GM21526 (cell line): ENCODE measurements at regions not wholly inside any gene's neighbourhood (a gene's known extent, or its start where the extent isn't known, plus 50 kb on each side); places are given as distances from the start of the nearest gene placed in this dataset.
"Not testable (repeated sequence)": the region's sequence is repeated elsewhere in the genome, so short reads cannot be mapped to it uniquely, and the experiment has no call there.

Experiments used
- ATAC-seq: cut with Tn5 transposase; IDR thresholded peaks from one replicate; pipeline ENCODE4 v1.9.1; 2021; ENCODE audit warnings: moderate library complexity; ENCODE audit not compliant: unreplicated experiment, low FRiP score

DNA sequence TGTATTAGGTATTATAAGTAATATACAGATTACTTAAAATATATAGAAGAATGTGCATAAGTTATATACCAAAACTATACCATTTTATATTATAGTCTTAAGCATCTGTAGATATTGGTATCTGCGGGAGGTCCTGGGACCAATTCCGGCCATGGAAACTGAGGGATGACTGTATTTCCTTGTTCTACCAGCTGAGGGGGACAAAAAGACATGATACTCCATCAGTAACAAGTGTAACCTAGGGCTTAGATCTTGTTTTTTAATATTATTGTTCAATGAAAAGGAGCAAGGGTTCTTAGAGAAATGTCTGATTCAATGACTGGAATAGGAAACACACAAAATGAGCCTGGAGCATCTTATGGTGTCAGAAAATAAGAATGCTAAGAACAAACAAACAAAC, 752.5 kb downstream of the CCSER2 start:
- ATAC-seq: no peak

- ATAC-seq: no peak
These were observed 770.6 kb downstream of the CCSER2 start for GRCh38 chr10:85098835-85099521.

- no peak for ATAC-seq
These were observed 772.1 kb downstream of the CCSER2 start for GRCh38 chr10:85100495-85100894.

DNA sequence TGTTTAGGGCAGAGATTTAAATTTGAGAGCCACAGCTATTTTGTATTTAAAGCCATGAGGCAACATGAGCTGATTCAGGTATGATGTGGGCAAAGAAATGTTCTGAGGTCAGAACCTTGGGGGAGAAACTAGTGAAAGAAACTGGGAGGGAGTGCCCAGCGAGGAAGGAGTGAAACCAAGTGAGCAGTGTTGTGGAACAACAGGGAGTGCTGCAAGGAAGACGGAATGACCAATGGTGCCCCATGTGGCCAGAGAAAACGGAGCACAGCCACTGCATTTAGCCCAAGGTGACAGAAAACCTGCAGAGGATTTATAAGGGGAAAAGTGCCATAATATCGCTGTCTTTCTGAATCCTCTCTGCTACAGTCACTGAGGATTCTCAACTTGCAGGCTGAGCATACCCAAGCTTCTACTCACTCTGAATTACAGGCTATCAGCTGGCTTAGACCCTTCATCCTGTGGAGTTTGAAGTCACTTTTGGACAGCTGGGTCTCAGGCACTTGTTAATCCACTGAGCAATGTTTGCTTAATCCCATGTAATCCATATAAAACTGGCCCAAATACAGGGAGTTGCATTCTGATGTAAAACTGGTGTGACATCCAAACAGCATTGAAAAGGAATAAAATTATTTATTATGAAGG, 777.3 kb downstream of the CCSER2 start:
- ATAC-seq: no peak

GRCh38 chr10:85111271-85111670, 782.9 kb downstream of the CCSER2 start:
- ATAC-seq: no peak

DNA sequence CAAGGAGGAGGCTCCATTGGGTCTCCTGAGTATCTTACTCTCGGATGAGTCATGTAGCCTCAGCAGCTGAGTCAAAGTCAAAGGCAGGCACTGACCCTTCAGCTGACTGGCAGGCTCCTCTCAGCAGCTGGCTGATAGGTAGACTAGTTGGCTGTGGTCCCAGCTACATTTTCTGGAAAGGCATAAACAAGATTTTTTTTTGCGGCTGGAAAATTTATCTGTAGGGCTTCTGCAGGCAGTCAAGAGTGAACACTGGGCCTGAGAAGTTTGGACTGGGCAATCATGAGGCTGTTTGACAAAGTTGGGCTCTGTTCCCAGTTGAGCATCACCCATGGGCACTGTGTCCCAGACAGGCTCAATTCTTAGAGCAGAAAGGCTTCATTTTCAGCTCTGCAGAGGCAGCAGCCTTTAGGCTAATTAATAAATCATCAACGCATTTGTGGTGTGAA, 796.2 kb downstream of the CCSER2 start:
- no peak for ATAC-seq

DNA sequence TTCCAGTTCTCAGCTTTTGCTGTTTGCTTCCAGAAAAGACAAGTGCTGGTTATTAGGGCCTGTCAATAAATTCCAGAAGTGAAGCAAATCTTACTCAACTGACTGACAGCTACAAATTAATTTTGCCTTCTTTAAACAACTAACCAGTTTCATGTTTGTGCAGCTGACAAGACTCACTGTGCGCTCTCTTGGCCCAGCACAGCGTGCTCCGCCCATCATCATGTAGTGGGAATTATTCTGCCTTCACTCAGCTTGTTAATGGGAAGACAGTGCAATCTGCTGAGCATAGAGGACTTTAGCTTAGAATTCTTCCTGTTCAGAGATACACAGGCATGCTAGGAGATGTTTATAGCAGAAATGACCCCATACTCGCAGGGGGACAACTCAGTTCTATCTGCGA, 808.9 kb downstream of the CCSER2 start:
- ATAC-seq: no peak

DNA sequence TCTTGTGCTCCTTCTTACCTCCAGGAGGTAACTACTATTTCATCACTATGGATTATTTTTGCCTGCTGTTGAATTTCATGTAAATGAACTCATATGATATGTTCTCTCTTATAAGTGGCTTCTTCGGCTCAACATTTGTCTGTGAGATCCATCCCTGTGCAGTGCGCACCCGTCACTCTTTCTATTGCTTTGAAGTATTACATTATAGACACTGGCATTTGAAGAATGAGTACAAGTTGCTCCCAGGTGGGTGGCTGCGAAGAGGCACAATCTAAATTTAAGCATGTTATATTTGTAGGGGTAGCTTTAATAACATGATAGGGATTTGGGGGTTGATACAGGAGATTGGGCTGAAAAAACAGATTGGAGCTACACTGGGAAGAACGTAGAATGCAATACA, 809.7 kb downstream of the CCSER2 start:
- ATAC-seq: no peak

DNA sequence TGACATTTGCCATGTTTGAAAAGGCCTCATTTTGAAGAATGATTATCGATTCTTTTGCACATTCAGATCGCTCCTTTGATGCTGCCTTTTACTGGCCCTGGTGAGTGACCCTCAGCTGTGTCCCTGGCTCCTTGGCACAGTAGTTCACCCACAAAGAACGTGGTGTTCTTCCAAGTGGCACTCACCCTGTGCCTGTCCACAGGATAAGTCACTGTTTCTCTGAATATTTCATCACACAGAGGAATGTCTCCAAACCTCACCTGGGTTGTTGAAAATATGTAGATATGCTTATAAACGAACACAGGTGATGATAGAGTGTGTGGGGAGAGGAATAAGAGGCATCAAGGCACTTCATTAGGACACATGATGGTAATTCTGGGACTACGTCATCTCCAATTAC, 810.7 kb downstream of the CCSER2 start:
- ATAC-seq: no peak

DNA sequence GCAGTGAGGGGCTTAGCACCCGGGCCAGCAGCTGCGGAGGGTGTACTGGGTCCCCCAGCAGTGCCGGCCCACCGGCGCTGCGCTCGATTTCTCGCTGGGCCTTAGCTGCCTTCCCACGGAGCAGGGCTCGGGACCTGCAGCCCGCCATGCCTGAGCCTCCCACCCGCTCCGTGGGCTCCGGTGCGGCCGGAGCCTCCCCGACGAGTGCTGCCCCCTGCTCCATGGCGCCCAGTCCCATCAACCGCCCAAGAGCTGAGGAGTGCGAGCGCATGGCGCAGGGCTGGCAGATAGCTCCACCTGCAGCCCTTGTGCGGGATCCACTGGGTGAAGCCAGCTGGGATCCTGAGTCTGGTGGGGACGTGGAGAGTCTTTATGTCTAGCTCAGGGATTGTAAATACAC, 813.1 kb downstream of the CCSER2 start:
- not testable (repeated sequence) for ATAC-seq

- no peak for ATAC-seq
These were observed 817.6 kb downstream of the CCSER2 start for GRCh38 chr10:85145966-85146365.

- ATAC-seq: no peak
These were observed 819.2 kb downstream of the CCSER2 start for GRCh38 chr10:85147346-85148250.

DNA sequence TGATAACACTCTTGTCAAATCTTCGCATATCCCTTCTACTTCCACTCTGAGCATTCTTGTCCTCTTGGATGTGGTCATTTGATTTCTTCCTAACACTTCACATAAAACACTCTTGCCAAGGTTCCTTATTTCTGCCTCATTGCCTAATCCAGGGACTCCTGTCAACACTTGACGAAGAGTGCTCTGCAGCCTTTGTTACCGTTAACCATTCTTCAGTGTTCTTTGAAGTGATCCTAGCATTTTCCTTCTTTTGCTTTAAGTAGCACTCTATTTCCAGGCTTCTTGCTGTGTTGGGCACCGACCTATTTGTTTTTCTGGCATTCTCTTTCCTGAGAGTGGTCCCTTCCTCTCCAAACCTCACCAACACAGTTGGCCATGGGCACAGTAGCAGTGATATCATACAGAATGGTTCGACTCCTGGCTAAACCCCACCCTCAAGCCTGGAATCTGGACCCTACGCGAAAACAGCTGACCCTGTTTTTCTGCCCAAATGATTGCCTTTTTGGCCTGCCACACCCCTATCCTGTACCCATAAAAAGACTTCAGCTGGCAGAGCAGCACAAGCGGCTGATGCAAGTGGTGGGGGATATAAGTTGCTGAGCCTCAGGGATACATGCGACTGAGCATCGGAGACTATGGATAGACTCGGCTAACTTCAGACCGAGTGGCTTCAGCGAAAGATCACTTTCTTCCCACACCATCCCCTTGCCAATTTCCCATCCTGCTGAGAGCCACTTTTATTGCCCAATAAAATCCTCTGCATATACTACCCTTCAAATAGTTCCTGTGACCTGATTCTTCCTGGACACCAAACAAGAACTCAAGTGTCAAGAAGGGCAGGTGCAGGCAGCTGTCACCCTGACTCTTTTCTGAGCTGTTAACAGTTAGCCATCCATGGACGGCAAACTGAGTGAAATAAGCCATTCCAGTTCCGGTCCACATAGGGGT, 820.6 kb downstream of the CCSER2 start:
- no peak for ATAC-seq

DNA sequence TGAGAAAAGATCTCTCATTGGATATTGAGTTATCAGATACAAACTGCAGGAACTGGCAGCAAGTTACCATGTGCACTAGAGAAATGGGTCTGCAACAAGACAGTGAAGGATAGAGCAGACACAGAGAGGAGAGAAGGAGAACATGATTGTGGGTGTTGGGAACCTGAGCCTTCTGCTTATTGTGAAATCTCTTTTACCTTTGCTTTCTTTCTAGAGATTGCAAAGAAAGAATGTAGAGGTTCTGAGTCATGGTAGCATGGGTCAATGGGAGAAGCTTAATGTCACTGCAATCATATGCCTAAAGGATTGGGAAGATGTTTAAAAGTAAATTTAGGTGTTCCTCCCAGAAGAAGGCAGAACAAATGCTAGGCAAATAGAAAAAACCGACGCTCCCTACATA, 821.4 kb downstream of the CCSER2 start:
- no peak for ATAC-seq

- no peak for ATAC-seq
These were observed 823.1 kb downstream of the CCSER2 start for GRCh38 chr10:85151506-85151905.

GRCh38 chr10:85152496-85152895, 824.1 kb downstream of the CCSER2 start:
- ATAC-seq: no peak

GRCh38 chr10:85152911-85153310, 824.5 kb downstream of the CCSER2 start:
- no peak for ATAC-seq

DNA sequence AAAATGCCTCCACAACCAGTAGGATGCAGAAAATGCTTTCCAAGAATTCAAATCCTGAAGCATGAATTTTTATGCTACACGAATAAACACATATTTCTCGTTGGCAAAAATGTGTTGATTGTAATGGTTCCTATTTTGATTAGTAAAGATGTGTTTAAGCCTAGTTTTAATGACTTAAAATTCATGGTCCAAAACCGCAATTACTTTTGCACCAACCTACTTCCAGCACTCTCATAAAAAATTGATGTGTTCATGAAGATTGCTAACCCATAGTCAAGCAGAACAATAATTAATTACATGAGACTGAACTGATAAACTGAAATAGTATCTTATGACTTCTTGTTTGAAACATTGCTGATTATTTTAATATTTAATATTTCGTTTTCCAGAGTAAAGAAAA, 828.8 kb downstream of the CCSER2 start:
- ATAC-seq: no peak

- ATAC-seq: no peak
These were observed 839.9 kb downstream of the CCSER2 start for GRCh38 chr10:85168243-85168642.

- ATAC-seq: no peak
These were observed 841.6 kb downstream of the CCSER2 start for GRCh38 chr10:85170026-85170425.
